IgD-negative memory B cell (primary cell): ENCODE measurements at regions not wholly inside any gene's neighbourhood (a gene's known extent, or its start where the extent isn't known, plus 50 kb on each side); places are given as distances from the start of the nearest gene placed in this dataset.

Experiments used
- H3K27ac Mint-ChIP-seq, 3 donors: one replicate each; pipeline ENCODE4 v1.8.0; 2020 to 2022; ENCODE audit warnings: mild to moderate bottlenecking in 3 of 3, mixed read lengths in 3 of 3, moderate library complexity in 1 of 3
- H3K27me3 Mint-ChIP-seq: one replicate; pipeline ENCODE4 v1.8.0; 2021; ENCODE audit warnings: mixed read lengths
- H3K36me3 Mint-ChIP-seq: one replicate; pipeline ENCODE4 v1.8.0; 2020; ENCODE audit warnings: mild to moderate bottlenecking, mixed read lengths
- H3K4me1 Mint-ChIP-seq, 3 donors: one replicate each; pipeline ENCODE4 v1.8.0; 2020 to 2022; ENCODE audit warnings: mixed read lengths in 3 of 3, mild to moderate bottlenecking in 1 of 3
- H3K4me3 Mint-ChIP-seq, 4 donors: one replicate each; pipeline ENCODE4 v1.8.0; 2020 to 2022; ENCODE audit warnings: mild to moderate bottlenecking in 4 of 4, mixed read lengths in 4 of 4, moderate library complexity in 3 of 4
- H3K9me3 Mint-ChIP-seq, 3 donors: one replicate each; pipeline ENCODE4 v1.8.0; 2020 to 2021; ENCODE audit warnings: mixed read lengths in 3 of 3, mild to moderate bottlenecking in 1 of 3

- Mint-ChIP-seq H3K9me3 (peaks cover 0 to 1% (median 0%) of the 10 kb centered on the region in 3 donors), H3K4me1 (no peaks in the 10 kb centered on the region), H3K27me3 (no peaks in the 10 kb centered on the region), H3K4me3 (no peak overlapping the region), H3K27ac (no peak overlapping the region), H3K36me3 (no peaks in the 10 kb centered on the region)
These were observed 202.1 kb upstream of the NSMCE3 start for GRCh38 chr15:29471757-29472156.

DNA sequence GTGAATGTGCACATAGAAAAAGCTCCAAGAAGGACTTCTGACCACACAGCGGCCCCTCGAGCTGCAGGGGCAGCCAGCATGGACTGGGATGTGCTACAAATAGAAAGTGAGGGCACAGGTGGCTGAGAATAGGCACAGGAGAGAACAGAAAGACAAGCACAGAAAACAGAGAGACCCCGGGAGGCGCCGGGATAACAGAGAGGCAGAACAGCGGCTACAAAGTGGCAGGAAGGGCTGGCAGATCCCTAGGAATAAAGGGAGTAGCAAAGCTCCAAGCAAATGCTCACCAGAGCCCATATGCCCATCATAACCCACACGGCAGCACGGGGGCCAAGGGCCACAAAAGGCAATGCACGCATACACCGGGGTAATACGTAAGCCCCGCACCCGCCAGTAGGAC, 201.7 kb upstream of the NSMCE3 start:
- Mint-ChIP-seq H3K4me3 (no peak overlapping the region), H3K9me3 (peaks cover 0 to 1% (median 0%) of the 10 kb centered on the region in 3 donors), H3K4me1 (no peaks in the 10 kb centered on the region), H3K27me3 (no peaks in the 10 kb centered on the region), H3K27ac (no peak overlapping the region), H3K36me3 (no peaks in the 10 kb centered on the region)

DNA sequence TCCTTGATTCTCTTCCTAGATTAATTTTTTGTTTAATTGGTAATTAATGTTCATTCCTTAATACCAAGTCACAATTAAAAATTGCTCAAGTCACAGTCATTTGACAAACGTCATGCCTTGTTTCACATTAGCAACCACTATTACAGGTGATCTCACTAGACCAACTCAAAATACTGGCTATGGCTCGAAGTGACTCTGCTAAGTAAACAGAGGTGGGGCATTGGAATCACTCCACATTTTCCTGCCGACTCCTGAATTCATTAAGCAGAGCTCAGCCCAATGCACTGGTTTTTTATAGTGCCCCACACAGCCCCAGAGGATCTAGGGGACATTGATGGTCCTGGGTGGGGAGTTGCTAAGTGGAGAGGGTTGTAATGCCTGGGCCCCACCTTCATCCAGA, 201.2 kb upstream of the NSMCE3 start:
- Mint-ChIP-seq H3K27me3 (no peaks in the 10 kb centered on the region), H3K36me3 (no peaks in the 10 kb centered on the region), H3K4me1 (peaks cover 0 to 2% (median 0%) of the 10 kb centered on the region in 3 donors), H3K27ac (no peak overlapping the region), H3K4me3 (no peak overlapping the region), H3K9me3 (peaks cover 0 to 5% (median 3%) of the 10 kb centered on the region in 3 donors)

DNA sequence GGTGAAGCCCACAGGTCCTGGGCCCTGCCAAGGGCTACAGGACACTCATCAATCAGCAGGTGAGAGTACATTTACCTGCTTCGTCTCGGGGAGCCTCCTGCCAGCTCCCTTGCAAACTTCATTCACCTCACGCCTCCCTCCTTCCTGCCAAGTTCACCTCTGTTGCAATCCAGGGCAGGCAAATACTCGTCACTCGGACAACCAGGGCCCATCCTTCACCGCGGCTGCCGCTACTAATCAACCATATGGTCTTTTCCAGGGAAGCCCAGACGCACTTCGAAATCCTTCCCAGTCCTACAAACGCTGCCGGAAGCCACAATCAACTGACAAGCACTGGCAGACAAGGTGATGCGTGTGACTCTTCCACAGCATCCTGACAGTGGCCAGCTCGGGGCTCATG, 200.7 kb upstream of the NSMCE3 start:
- H3K4me1 Mint-ChIP-seq: peaks cover 0 to 2% (median 0%) of the 10 kb centered on the region in 3 donors
- no peaks in the 10 kb centered on the region for H3K36me3 Mint-ChIP-seq
- no peaks in the 10 kb centered on the region for H3K27me3 Mint-ChIP-seq
- peaks cover 0 to 5% (median 4%) of the 10 kb centered on the region in 3 donors for H3K9me3 Mint-ChIP-seq
- H3K4me3 Mint-ChIP-seq: no peak overlapping the region
- H3K27ac Mint-ChIP-seq: no peak overlapping the region

DNA sequence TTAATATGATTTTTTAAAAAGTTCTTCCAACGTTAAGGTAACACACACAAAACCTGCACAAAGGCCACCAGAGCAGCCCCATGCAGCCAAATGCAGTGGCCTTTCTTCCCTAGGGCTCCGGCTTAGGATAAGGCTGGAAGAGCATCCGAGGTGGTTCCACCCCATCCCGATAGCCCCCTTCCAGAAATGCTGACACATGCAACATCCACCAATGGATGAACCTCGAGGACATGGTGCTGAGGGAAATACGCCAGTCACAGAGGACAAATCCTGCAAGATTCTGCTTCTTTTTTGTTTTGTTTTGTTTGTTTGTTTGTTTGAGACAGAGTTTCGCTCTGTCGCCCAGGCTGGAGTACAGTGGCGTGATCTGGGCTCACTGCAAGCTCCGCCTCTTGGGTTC, 199.3 kb upstream of the NSMCE3 start:
- Mint-ChIP-seq H3K9me3 (peaks cover 0 to 4% (median 4%) of the 10 kb centered on the region in 3 donors), H3K4me3 (no peak overlapping the region), H3K36me3 (no peaks in the 10 kb centered on the region), H3K4me1 (peaks cover 0 to 2% (median 0%) of the 10 kb centered on the region in 3 donors), H3K27me3 (no peaks in the 10 kb centered on the region), H3K27ac (no peak overlapping the region)

GRCh38 chr15:29467091-29467490, 197.5 kb upstream of the NSMCE3 start:
- Mint-ChIP-seq H3K27me3 (no peaks in the 10 kb centered on the region), H3K4me3 (no peak overlapping the region), H3K4me1 (peaks cover 0 to 2% (median 0%) of the 10 kb centered on the region in 3 donors), H3K27ac (no peak overlapping the region), H3K36me3 (no peaks in the 10 kb centered on the region), H3K9me3 (peaks cover 0 to 4% (median 4%) of the 10 kb centered on the region in 3 donors)

GRCh38 chr15:29466292-29466691, 196.7 kb upstream of the NSMCE3 start:
- no peak overlapping the region for H3K27ac Mint-ChIP-seq
- H3K27me3 Mint-ChIP-seq: no peaks in the 10 kb centered on the region
- peaks cover 0 to 2% (median 0%) of the 10 kb centered on the region in 3 donors for H3K4me1 Mint-ChIP-seq
- H3K36me3 Mint-ChIP-seq: no peaks in the 10 kb centered on the region
- no peak overlapping the region for H3K4me3 Mint-ChIP-seq
- H3K9me3 Mint-ChIP-seq: peaks cover 0 to 4% (median 4%) of the 10 kb centered on the region in 3 donors

- no peaks in the 10 kb centered on the region for H3K27me3 Mint-ChIP-seq
- H3K4me1 Mint-ChIP-seq: peaks cover 0 to 2% (median 0%) of the 10 kb centered on the region in 3 donors
- H3K27ac Mint-ChIP-seq: no peak overlapping the region
- peaks cover 0 to 4% (median 4%) of the 10 kb centered on the region in 3 donors for H3K9me3 Mint-ChIP-seq
- H3K4me3 Mint-ChIP-seq: no peak overlapping the region
- H3K36me3 Mint-ChIP-seq: no peaks in the 10 kb centered on the region
These were observed 196.2 kb upstream of the NSMCE3 start for GRCh38 chr15:29465816-29466215.

DNA sequence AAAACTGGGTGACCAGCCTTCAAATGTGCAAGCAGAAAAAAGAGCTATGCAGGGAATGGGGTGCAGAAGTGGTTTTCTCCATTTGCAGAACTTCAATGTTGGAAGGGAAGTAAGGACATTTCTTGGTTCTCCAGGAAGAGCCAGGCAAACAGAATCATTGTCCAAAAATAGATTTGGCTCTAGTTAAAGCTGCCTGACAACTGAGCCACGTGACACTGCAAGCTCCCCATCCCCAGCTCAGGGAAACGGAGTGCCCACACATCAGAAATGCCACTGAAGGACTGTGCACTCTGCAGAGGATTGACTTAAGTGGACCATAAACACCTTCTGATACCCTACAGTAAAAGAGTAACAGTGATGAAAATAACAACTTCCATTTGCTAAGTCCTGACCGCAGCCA, 195.6 kb upstream of the NSMCE3 start:
- Mint-ChIP-seq H3K27me3 (no peaks in the 10 kb centered on the region), H3K4me1 (peaks cover 0 to 2% (median 0%) of the 10 kb centered on the region in 3 donors), H3K9me3 (peaks cover 0 to 4% (median 4%) of the 10 kb centered on the region in 3 donors), H3K36me3 (no peaks in the 10 kb centered on the region), H3K4me3 (no peak overlapping the region), H3K27ac (no peak overlapping the region)

DNA sequence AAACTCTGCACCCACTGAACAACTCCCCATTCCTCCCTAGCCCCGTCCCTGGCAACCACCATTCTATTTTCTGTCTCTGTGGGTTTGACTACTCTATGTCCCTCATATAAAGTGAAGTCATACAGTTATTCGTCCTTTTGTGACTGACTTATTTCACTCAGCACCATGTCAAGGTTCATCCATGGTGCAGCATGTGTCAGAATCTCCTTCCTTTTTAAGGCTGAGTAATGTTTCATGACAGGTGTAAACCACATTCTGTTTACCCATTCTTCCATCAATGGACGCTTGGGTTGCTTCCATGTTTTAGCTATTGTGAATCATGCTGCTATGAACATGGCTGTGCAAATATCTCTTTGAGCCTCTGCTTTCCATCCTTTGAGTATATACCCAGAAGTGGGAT, 192.3 kb upstream of the NSMCE3 start:
- H3K36me3 Mint-ChIP-seq: no peaks in the 10 kb centered on the region
- H3K27ac Mint-ChIP-seq: no peak overlapping the region
- H3K27me3 Mint-ChIP-seq: peaks cover 2% of the 10 kb centered on the region
- peaks cover 0 to 2% (median 0%) of the 10 kb centered on the region in 3 donors for H3K4me1 Mint-ChIP-seq
- no peak overlapping the region for H3K4me3 Mint-ChIP-seq
- H3K9me3 Mint-ChIP-seq: peaks cover 0 to 4% (median 4%) of the 10 kb centered on the region in 3 donors

- no peaks in the 10 kb centered on the region for H3K36me3 Mint-ChIP-seq
- peaks cover 0 to 2% (median 0%) of the 10 kb centered on the region in 3 donors for H3K4me1 Mint-ChIP-seq
- no peak overlapping the region for H3K27ac Mint-ChIP-seq
- no peak overlapping the region for H3K4me3 Mint-ChIP-seq
- H3K27me3 Mint-ChIP-seq: peaks cover 6% of the 10 kb centered on the region
- no peaks in the 10 kb centered on the region for H3K9me3 Mint-ChIP-seq
These were observed 188.7 kb upstream of the NSMCE3 start for GRCh38 chr15:29458361-29458760.

DNA sequence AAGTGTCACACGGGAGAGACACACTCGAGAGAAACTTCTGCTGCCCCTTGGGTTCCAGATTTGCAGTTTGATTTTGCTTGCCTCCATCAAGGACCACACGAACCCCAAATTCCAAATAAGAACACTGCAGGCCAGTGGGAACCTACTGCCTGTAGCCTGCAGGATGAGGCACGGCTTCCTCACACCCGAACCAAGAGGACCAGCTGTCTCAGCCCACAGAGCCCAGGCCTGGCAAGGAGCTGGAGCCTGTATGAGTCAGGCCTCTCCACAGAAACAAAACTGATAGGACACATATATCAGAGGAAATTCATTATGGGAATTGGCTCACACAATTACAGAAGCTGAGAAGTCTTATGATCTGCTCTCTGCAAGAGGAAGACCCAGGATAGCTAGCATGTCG, 188.1 kb upstream of the NSMCE3 start:
- peaks cover 0 to 3% (median 2%) of the 10 kb centered on the region in 3 donors for H3K4me1 Mint-ChIP-seq

GRCh38 chr15:29456964-29457363, 187.3 kb upstream of the NSMCE3 start:
- no peaks in the 10 kb centered on the region for H3K36me3 Mint-ChIP-seq
- no peak overlapping the region for H3K4me3 Mint-ChIP-seq
- H3K4me1 Mint-ChIP-seq: peaks cover 0 to 6% (median 2%) of the 10 kb centered on the region in 3 donors
- H3K9me3 Mint-ChIP-seq: no peaks in the 10 kb centered on the region
- peaks cover 6% of the 10 kb centered on the region for H3K27me3 Mint-ChIP-seq
- H3K27ac Mint-ChIP-seq: no peak overlapping the region

More for the DNA sequence above, 188.1 kb upstream of the NSMCE3 start:
- peaks cover 6% of the 10 kb centered on the region for H3K27me3 Mint-ChIP-seq
- no peaks in the 10 kb centered on the region for H3K36me3 Mint-ChIP-seq
- H3K4me3 Mint-ChIP-seq: no peak overlapping the region
- H3K9me3 Mint-ChIP-seq: no peaks in the 10 kb centered on the region
- H3K27ac Mint-ChIP-seq: no peak overlapping the region

DNA sequence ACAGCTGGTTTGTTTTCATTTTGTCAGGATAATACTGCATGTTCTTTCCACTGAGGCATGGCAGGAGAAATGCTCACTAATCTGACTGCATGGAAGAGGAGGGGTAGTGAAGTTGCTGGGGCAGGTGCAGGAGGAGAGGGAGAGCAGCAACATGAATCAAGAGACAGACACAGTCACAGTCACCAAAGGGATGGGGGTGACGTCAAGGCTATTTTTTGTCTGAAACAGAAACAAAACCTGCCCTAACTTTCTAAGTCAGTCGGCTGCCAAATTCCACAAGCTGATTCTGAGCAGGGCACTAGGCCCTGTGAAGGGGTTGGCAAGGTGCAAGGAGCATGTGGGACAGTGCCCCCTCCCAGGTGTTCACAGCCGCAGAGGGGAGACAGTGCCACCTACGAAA, 186.6 kb upstream of the NSMCE3 start:
- no peaks in the 10 kb centered on the region for H3K36me3 Mint-ChIP-seq
- peaks cover 6% of the 10 kb centered on the region for H3K27me3 Mint-ChIP-seq
- no peak overlapping the region for H3K27ac Mint-ChIP-seq
- no peaks in the 10 kb centered on the region for H3K9me3 Mint-ChIP-seq
- no peak overlapping the region for H3K4me3 Mint-ChIP-seq
- peaks cover 0 to 6% (median 2%) of the 10 kb centered on the region in 3 donors for H3K4me1 Mint-ChIP-seq

DNA sequence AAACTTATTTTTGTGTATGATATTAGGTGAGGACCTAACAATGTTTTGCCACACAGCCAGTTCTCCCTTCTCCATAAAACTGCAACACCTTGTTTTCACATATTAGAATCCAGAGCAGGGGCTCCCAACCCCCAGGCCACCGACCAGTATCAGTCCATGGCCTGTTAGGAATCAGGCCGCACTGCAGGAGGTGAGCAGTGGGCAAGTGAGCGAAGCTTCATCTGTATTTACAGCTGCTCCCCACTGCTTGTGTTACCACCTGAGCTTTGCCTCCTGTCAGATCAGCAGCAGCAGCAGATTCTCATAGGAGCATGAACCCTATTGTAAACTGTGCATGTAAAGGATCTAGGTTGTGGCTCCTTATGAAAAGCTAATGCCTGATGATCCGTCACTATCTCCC, 185.9 kb upstream of the NSMCE3 start:
- no peak overlapping the region for H3K27ac Mint-ChIP-seq

GRCh38 chr15:29455055-29455454, 185.4 kb upstream of the NSMCE3 start:
- peaks cover 6% of the 10 kb centered on the region for H3K27me3 Mint-ChIP-seq
- no peaks in the 10 kb centered on the region for H3K9me3 Mint-ChIP-seq
- H3K4me1 Mint-ChIP-seq: peaks cover 0 to 6% (median 2%) of the 10 kb centered on the region in 3 donors
- H3K27ac Mint-ChIP-seq: no peak overlapping the region
- no peak overlapping the region for H3K4me3 Mint-ChIP-seq
- H3K36me3 Mint-ChIP-seq: no peaks in the 10 kb centered on the region

More for the DNA sequence above, 185.9 kb upstream of the NSMCE3 start:
- no peak overlapping the region for H3K4me3 Mint-ChIP-seq
- H3K9me3 Mint-ChIP-seq: no peaks in the 10 kb centered on the region
- no peaks in the 10 kb centered on the region for H3K36me3 Mint-ChIP-seq
- H3K27me3 Mint-ChIP-seq: peaks cover 6% of the 10 kb centered on the region
- peaks cover 0 to 6% (median 2%) of the 10 kb centered on the region in 3 donors for H3K4me1 Mint-ChIP-seq
